ENCODE measurements at regions not wholly inside any gene's neighbourhood (a gene's known extent, or its start where the extent isn't known, plus 50 kb on each side); places are given as distances from the start of the nearest gene placed in this dataset.

- H3K4me1 Mint-ChIP-seq (ENCODE audit: unreplicated experiment), result no peaks in the 10 kb centered on the region
- DNase-seq (ENCODE audit: extremely low spot score, unreplicated experiment), result no peak
- peaks cover 5% of the 10 kb centered on the region for H3K9me3 Mint-ChIP-seq
- H3K27ac Mint-ChIP-seq, result no peak overlapping the region
- H3K27me3 Mint-ChIP-seq, result no peaks in the 10 kb centered on the region
- no peak overlapping the region for H3K4me3 Mint-ChIP-seq
- no peak for TF ChIP-seq CTCF (conservative IDR thresholded peaks at IDR 0.05)
- no peaks in the 10 kb centered on the region for H3K36me3 Mint-ChIP-seq
Observed at GRCh38 chr15:94042180-94042928, 189.0 kb upstream of the MCTP2 start.

DNA sequence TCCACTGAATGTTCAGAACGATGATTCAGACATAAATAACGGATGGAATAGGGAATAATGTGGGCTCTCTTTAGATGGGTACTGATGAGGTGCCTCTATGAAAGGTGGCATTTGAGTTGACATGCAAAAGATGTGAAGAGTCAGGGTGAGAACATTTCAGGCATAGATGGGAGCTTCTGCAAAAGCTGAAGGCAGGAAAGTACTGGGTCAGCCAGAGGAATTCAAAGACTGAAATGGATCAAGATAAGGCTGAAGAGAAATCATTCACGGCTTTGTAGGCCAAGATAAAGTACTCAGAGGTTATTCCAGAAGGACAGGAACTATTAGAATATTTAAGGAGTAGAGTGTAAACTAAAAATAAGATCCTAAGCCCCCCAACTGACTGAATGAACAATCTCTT is 189.6 kb upstream of the MCTP2 start:
- no peak overlapping the region for H3K4me3 Mint-ChIP-seq
- no peaks in the 10 kb centered on the region for H3K27me3 Mint-ChIP-seq
- no peak for TF ChIP-seq CTCF (conservative IDR thresholded peaks at IDR 0.05)
- H3K9me3 Mint-ChIP-seq, result peaks cover 5% of the 10 kb centered on the region
- H3K4me1 Mint-ChIP-seq (ENCODE audit: unreplicated experiment), result no peaks in the 10 kb centered on the region
- H3K36me3 Mint-ChIP-seq, result no peaks in the 10 kb centered on the region
- no peak for DNase-seq (ENCODE audit: extremely low spot score, unreplicated experiment)
- H3K27ac Mint-ChIP-seq, result no peak overlapping the region

GRCh38 chr15:94040541-94041248 is 190.7 kb upstream of the MCTP2 start:
- DNase-seq (ENCODE audit: extremely low spot score, unreplicated experiment), result no peak
- H3K4me3 Mint-ChIP-seq, result no peak overlapping the region
- H3K9me3 Mint-ChIP-seq, result peaks cover 5% of the 10 kb centered on the region
- no peaks in the 10 kb centered on the region for H3K4me1 Mint-ChIP-seq (ENCODE audit: unreplicated experiment)
- H3K27me3 Mint-ChIP-seq, result no peaks in the 10 kb centered on the region
- TF ChIP-seq CTCF (conservative IDR thresholded peaks at IDR 0.05), result peak; percentile 46
- no peak overlapping the region for H3K27ac Mint-ChIP-seq
- no peaks in the 10 kb centered on the region for H3K36me3 Mint-ChIP-seq

GRCh38 chr15:94036156-94036555 is 195.2 kb upstream of the MCTP2 start:
- no peak for TF ChIP-seq CTCF (conservative IDR thresholded peaks at IDR 0.05)
- DNase-seq (ENCODE audit: extremely low spot score, unreplicated experiment), result no peak
- no peak overlapping the region for H3K27ac Mint-ChIP-seq
- H3K27me3 Mint-ChIP-seq, result no peaks in the 10 kb centered on the region
- H3K9me3 Mint-ChIP-seq, result peaks cover 5% of the 10 kb centered on the region
- no peaks in the 10 kb centered on the region for H3K36me3 Mint-ChIP-seq
- no peak overlapping the region for H3K4me3 Mint-ChIP-seq
- H3K4me1 Mint-ChIP-seq (ENCODE audit: unreplicated experiment), result peaks cover 4% of the 10 kb centered on the region

GRCh38 chr15:94033683-94034020 is 197.7 kb upstream of the MCTP2 start:
- Mint-ChIP-seq H3K4me1 (ENCODE audit: unreplicated experiment) (peaks cover 16% of the 10 kb centered on the region), H3K27ac (no peak overlapping the region), H3K36me3 (no peaks in the 10 kb centered on the region), H3K9me3 (peaks cover 5% of the 10 kb centered on the region), H3K27me3 (no peaks in the 10 kb centered on the region), H3K4me3 (no peak overlapping the region)
- no peak for DNase-seq (ENCODE audit: extremely low spot score, unreplicated experiment)
- TF ChIP-seq CTCF (conservative IDR thresholded peaks at IDR 0.05), result no peak
